ENCODE measurements at regions not wholly inside any gene's neighbourhood (a gene's known extent, or its start where the extent isn't known, plus 50 kb on each side); places are given as distances from the start of the nearest gene placed in this dataset.

- TF ChIP-seq POLR2A (IDR thresholded peaks at IDR 0.05), result no peak
- no peak for TF ChIP-seq CTCF (IDR thresholded peaks at IDR 0.05)
These were observed 577.0 kb downstream of the TYW1 start for GRCh38 chr7:67573639-67574038.
